ENCODE measurements at regions not wholly inside any gene's neighbourhood (a gene's known extent, or its start where the extent isn't known, plus 50 kb on each side); places are given as distances from the start of the nearest gene placed in this dataset.

DNA sequence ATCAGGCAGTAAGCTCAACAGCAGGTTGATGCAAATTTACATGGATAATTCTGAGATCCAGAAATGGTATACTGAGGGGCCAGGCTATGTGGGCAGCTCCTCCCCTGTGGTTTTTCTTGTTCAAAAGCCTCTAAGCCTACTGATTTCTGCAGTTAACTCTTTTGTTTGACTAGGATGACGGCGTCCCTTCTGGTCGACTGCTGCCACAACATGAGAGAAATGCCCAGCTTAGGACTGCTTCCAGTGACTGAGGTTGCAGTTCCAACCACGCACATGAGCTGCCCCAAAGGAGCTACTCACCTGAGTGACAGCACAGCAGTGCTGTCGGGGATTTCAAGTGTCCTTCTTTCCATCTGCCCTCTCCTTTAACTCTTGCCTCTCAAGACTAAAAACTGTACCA lies 973.0 kb upstream of the GHITM start:
- DNase-seq = peak in 1 of 2 donors; percentile 37
- TF ChIP-seq, protein P1, sequence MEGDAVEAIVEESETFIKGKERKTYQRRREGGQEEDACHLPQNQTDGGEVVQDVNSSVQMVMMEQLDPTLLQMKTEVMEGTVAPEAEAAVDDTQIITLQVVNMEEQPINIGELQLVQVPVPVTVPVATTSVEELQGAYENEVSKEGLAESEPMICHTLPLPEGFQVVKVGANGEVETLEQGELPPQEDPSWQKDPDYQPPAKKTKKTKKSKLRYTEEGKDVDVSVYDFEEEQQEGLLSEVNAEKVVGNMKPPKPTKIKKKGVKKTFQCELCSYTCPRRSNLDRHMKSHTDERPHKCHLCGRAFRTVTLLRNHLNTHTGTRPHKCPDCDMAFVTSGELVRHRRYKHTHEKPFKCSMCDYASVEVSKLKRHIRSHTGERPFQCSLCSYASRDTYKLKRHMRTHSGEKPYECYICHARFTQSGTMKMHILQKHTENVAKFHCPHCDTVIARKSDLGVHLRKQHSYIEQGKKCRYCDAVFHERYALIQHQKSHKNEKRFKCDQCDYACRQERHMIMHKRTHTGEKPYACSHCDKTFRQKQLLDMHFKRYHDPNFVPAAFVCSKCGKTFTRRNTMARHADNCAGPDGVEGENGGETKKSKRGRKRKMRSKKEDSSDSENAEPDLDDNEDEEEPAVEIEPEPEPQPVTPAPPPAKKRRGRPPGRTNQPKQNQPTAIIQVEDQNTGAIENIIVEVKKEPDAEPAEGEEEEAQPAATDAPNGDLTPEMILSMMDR (IDR thresholded peaks at IDR 0.05) = no peak
- TF ChIP-seq POLR2AphosphoS5 (IDR thresholded peaks at IDR 0.05) (no peak), POLR2A (IDR thresholded peaks at IDR 0.05) (no peak), EP300 (IDR thresholded peaks at IDR 0.05) (no peak)
- peaks cover 0 to 8% (median 0%) of the 10 kb centered on the region in 4 donors for H3K4me1 ChIP-seq

GRCh38 chr10:83167081-83167480 lies 972.2 kb upstream of the GHITM start:
- Histone ChIP-seq H3K4me3 (no peak overlapping the region), H3K27ac (no peak overlapping the region), H3K9me3 (no peaks in the 10 kb centered on the region), H3K27me3 (no peaks in the 10 kb centered on the region), H3K36me3 (no peaks in the 10 kb centered on the region), H3K4me1 (peaks cover 0 to 8% (median 0%) of the 10 kb centered on the region in 4 donors)
- intact Hi-C loops (cut with DNase I; ENCODE audit: low total_unique reads) = no loop called here
- no peak for TF ChIP-seq POLR2AphosphoS5 (IDR thresholded peaks at IDR 0.05)
- no peak for TF ChIP-seq EP300 (IDR thresholded peaks at IDR 0.05)
- TF ChIP-seq, protein P1 (IDR thresholded peaks at IDR 0.05) = no peak
- TF ChIP-seq POLR2A (IDR thresholded peaks at IDR 0.05) = no peak
- DNase-seq = no peak
- WGBS, 5 donors = 55 to 78% (median 63%) methylated on average over 4 of the region's 4 CpGs

More for the DNA sequence above, 973.0 kb upstream of the GHITM start:
- intact Hi-C loops (cut with DNase I; ENCODE audit: low total_unique reads) = no loop called here
- H3K4me3 ChIP-seq = no peak overlapping the region
- no peaks in the 10 kb centered on the region for H3K9me3 ChIP-seq
- WGBS, 5 donors = 14 to 38% (median 20%) methylated on average over 5 of the region's 5 CpGs
- no peaks in the 10 kb centered on the region for H3K27me3 ChIP-seq
- H3K36me3 ChIP-seq = no peaks in the 10 kb centered on the region
- no peak overlapping the region for H3K27ac ChIP-seq

GRCh38 chr10:83176901-83177300 lies 962.4 kb upstream of the GHITM start:
- Histone ChIP-seq H3K4me1 (no peaks in the 10 kb centered on the region), H3K27me3 (no peaks in the 10 kb centered on the region), H3K36me3 (no peaks in the 10 kb centered on the region), H3K27ac (no peak overlapping the region), H3K9me3 (peaks cover 0 to 8% (median 1%) of the 10 kb centered on the region in 4 donors), H3K4me3 (no peak overlapping the region)
- WGBS, 5 donors = 67 to 80% (median 68%) methylated on average over 2 of the region's 2 CpGs
- intact Hi-C loops (cut with DNase I; ENCODE audit: low total_unique reads) = no loop called here
- no peak for DNase-seq
- TF ChIP-seq POLR2A (IDR thresholded peaks at IDR 0.05) (no peak), EP300 (IDR thresholded peaks at IDR 0.05) (no peak), POLR2AphosphoS5 (IDR thresholded peaks at IDR 0.05) (no peak)
- TF ChIP-seq, protein P1 (IDR thresholded peaks at IDR 0.05) = no peak

GRCh38 chr10:83178526-83178925 lies 960.8 kb upstream of the GHITM start:
- Histone ChIP-seq H3K4me1 (no peaks in the 10 kb centered on the region), H3K36me3 (no peaks in the 10 kb centered on the region), H3K9me3 (peaks cover 0 to 5% (median 1%) of the 10 kb centered on the region in 4 donors), H3K27me3 (no peaks in the 10 kb centered on the region), H3K27ac (no peak overlapping the region), H3K4me3 (no peak overlapping the region)
- intact Hi-C loops (cut with DNase I; ENCODE audit: low total_unique reads) = no loop called here
- no peak for DNase-seq
- no peak for TF ChIP-seq EP300 (IDR thresholded peaks at IDR 0.05)
- no peak for TF ChIP-seq POLR2A (IDR thresholded peaks at IDR 0.05)
- TF ChIP-seq, protein P1 (IDR thresholded peaks at IDR 0.05) = no peak
- no peak for TF ChIP-seq POLR2AphosphoS5 (IDR thresholded peaks at IDR 0.05)
